Epithelial cell of proximal tubule (primary cell): ENCODE measurements at regions not wholly inside any gene's neighbourhood (a gene's known extent, or its start where the extent isn't known, plus 50 kb on each side); places are given as distances from the start of the nearest gene placed in this dataset.

Experiments
- DNase-seq: peaks from one replicate; pipeline ENCODE4 v3.0.0-alpha.2; 2011; ENCODE audit warnings: low read depth
- H3K4me3 ChIP-seq: 2 replicates; pipeline ENCODE4 v1.5.1; 2011; ENCODE audit warnings: low read depth, mild to moderate bottlenecking, low read length
- TF ChIP-seq, protein P1 (sequence below): conservative IDR thresholded peaks from 2 replicates; pipeline ENCODE4 v1.5.1; 2012; ENCODE audit warnings: low read depth, mild to moderate bottlenecking, low read length

GRCh38 chr6:156351346-156351966, 425.7 kb upstream of the ARID1B start:
- TF ChIP-seq, protein P1, sequence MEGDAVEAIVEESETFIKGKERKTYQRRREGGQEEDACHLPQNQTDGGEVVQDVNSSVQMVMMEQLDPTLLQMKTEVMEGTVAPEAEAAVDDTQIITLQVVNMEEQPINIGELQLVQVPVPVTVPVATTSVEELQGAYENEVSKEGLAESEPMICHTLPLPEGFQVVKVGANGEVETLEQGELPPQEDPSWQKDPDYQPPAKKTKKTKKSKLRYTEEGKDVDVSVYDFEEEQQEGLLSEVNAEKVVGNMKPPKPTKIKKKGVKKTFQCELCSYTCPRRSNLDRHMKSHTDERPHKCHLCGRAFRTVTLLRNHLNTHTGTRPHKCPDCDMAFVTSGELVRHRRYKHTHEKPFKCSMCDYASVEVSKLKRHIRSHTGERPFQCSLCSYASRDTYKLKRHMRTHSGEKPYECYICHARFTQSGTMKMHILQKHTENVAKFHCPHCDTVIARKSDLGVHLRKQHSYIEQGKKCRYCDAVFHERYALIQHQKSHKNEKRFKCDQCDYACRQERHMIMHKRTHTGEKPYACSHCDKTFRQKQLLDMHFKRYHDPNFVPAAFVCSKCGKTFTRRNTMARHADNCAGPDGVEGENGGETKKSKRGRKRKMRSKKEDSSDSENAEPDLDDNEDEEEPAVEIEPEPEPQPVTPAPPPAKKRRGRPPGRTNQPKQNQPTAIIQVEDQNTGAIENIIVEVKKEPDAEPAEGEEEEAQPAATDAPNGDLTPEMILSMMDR: no peak
- no peak overlapping the region for H3K4me3 ChIP-seq
- no peak for DNase-seq

DNA sequence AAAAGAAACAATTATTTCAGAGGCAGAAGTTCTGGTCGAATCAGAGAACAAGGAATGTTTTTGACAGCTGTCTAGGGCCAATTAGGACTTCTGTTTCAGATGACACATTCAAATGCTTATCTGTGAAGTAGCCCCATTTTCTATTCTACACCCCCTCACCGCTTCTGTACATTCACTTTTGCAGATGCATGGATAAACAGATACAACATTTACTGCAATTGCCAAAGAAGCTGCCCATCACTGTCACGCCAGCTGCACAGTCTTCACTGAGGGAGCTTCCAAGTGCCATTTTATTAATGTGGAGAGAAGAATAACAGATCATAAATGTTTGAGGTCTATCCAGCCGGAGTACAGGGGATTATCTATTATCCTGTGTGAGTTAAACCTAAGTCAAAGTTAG, 426.8 kb upstream of the ARID1B start:
- DNase-seq: no peak
- no peak overlapping the region for H3K4me3 ChIP-seq
- TF ChIP-seq, protein P1: no peak

DNA sequence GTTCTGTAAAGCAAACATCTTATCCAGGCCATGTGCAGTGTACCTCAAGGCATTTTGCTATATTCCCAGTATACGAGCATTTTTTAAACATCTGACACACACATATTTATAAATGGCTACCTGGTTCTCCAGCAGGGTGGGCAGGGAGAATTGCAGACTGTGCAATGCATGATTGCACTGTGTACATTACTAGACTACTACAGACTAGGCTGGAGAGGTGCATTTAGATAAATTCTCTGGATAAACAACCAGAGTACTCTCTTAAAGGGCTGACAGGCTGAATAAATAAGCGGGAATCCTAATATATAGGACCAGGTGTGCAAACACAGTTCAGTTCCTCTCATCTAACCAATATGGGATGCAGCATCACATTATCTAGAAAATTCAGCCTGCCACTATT, 428.3 kb upstream of the ARID1B start:
- H3K4me3 ChIP-seq: no peak overlapping the region
- no peak for DNase-seq
- TF ChIP-seq, protein P1: no peak

- TF ChIP-seq, protein P1: no peak
- DNase-seq: no peak
- H3K4me3 ChIP-seq: no peak overlapping the region
These were observed 428.8 kb upstream of the ARID1B start for GRCh38 chr6:156348424-156348823.

- TF ChIP-seq, protein P1: no peak
- no peak for DNase-seq
- no peak overlapping the region for H3K4me3 ChIP-seq
These were observed 429.5 kb upstream of the ARID1B start for GRCh38 chr6:156347656-156348055.

DNA sequence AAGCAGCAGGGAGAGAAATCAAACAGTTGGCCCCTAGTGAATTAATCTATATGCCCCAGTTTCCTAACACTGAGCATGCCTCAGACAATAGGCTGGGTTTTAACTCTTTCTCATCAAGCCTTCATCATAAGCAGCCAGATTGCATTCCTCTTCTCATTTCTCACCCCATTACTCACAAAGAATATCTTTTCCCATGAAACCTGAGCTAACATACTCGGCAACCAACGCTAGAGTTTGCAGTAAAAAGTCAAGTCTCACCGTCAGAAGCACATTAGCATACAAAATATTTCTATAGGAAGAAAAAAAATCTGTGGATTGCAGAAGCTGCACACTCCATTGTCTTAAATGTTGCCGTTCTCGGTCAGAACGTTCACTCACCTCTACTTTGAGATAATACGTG, 429.9 kb upstream of the ARID1B start:
- TF ChIP-seq, protein P1: no peak
- DNase-seq: no peak
- H3K4me3 ChIP-seq: no peak overlapping the region

- TF ChIP-seq, protein P1: no peak
- no peak overlapping the region for H3K4me3 ChIP-seq
- no peak for DNase-seq
These were observed 431.5 kb upstream of the ARID1B start for GRCh38 chr6:156345700-156346099.
